ENCODE measurements at regions not wholly inside any gene's neighbourhood (a gene's known extent, or its start where the extent isn't known, plus 50 kb on each side); places are given as distances from the start of the nearest gene placed in this dataset.
A peak's percentile ranks its signal among the peaks of the same experiment; 100 is the strongest.

DNA sequence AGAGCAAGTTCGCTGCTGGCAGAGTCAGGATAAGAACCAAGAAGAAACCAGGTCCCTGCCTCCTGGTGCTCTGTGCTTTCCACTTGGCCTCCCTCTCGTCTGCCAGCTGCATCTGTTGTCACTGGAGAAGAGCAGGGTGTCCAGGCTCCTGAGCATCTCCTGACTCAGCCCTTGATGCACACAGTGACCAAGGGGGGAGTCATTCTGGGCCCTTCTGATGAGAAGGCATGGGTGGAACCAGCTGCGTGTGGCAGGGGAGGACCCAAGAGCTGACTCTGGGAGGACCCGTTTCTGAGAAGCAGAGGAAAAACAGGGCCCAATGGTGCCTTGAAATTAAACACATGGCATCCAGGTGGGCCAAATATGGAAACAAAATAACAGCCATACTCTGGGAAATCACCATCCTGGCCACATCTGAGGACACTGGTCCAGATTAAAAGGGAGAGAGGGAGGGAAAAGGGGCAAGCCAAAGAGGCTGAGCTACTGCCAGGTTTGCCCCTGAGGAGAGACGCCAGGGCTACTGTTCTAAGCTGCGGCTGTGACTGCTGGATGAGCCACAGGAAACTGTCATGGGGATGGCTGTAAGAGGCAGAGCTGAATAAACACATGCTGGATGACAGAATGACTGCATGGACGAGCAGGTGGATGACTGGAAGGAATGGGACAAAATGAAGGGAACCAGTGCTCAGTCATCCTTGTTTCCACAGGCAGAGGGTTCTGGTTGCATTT lies 58.1 kb upstream of the CA12 start:
- Histone ChIP-seq H3K27ac (no peak overlapping the region), H3K36me3 (no peaks in the 10 kb centered on the region), H3K4me3 (replicated peaks in 1 of 3) (no peak overlapping the region), H3K9me3 (no peaks in the 10 kb centered on the region), H3K4me1 (peaks cover 18 to 19% of the 10 kb centered on the region in 2 donors), H3K27me3 (no peaks in the 10 kb centered on the region)
- DNase-seq, result peak in 1 of 2 donors; percentile 22
- WGBS, 2 donors, result 56 to 76% methylated on average over 7 of the region's 7 CpGs
- intact Hi-C loops (cut with DNase I), result no loop called here
- TF ChIP-seq, protein P1, sequence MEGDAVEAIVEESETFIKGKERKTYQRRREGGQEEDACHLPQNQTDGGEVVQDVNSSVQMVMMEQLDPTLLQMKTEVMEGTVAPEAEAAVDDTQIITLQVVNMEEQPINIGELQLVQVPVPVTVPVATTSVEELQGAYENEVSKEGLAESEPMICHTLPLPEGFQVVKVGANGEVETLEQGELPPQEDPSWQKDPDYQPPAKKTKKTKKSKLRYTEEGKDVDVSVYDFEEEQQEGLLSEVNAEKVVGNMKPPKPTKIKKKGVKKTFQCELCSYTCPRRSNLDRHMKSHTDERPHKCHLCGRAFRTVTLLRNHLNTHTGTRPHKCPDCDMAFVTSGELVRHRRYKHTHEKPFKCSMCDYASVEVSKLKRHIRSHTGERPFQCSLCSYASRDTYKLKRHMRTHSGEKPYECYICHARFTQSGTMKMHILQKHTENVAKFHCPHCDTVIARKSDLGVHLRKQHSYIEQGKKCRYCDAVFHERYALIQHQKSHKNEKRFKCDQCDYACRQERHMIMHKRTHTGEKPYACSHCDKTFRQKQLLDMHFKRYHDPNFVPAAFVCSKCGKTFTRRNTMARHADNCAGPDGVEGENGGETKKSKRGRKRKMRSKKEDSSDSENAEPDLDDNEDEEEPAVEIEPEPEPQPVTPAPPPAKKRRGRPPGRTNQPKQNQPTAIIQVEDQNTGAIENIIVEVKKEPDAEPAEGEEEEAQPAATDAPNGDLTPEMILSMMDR (IDR thresholded peaks at IDR 0.05), result no peak
- no peak for TF ChIP-seq POLR2A (IDR thresholded peaks at IDR 0.05)

DNA sequence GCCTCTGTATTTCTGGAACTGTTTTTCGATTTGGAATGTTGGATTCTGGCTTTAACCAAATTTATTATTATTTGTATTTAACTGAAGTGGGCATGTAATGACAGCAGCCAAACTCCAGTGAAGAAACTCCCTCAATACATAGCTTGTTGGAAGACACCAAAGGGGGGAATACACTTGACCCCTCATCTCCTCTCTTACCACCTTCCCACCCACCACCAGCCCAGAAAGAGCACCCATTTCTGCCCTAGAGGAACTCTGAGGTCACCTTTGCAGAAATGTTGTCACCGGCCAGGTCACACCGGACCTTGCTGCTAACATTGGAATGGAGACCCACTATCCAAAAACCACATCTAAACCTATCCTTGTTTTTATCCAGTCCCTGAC lies 58.6 kb upstream of the CA12 start:
- TF ChIP-seq POLR2A (IDR thresholded peaks at IDR 0.05), result no peak
- TF ChIP-seq, protein P1 (IDR thresholded peaks at IDR 0.05), result no peak
- no peak overlapping the region for H3K4me3 ChIP-seq (replicated peaks in 1 of 3)
- H3K27ac ChIP-seq, result no peak overlapping the region
- no peaks in the 10 kb centered on the region for H3K27me3 ChIP-seq
- DNase-seq, result no peak
- peaks cover 18 to 19% of the 10 kb centered on the region in 2 donors for H3K4me1 ChIP-seq
- WGBS, 2 donors, result 73 to 80% methylated on average over 3 of the region's 3 CpGs
- H3K36me3 ChIP-seq, result no peaks in the 10 kb centered on the region
- intact Hi-C loops (cut with DNase I), result no loop called here
- no peaks in the 10 kb centered on the region for H3K9me3 ChIP-seq

DNA sequence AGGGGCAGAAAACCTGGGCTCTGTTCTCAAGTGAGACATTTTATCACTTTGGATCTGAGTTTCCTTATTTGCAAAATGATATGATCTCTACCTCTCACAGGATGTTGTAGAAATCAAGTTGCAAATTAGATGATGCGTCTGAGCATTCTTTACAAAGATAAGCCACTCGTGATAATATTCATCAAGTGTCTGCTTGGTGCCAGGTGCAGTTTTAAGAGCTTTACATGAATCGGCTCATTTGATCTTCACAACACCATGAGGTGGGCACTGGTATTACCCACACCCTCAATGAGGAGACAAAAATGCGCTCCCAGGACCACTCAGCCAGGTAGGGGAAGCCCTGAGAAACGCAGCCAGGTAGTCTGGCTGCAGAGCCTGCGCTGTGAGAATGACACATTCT lies 59.1 kb upstream of the CA12 start:
- DNase-seq, result no peak
- Histone ChIP-seq H3K27me3 (no peaks in the 10 kb centered on the region), H3K4me3 (replicated peaks in 1 of 3) (no peak overlapping the region), H3K27ac (no peak overlapping the region), H3K4me1 (peaks cover 18 to 19% of the 10 kb centered on the region in 2 donors), H3K36me3 (no peaks in the 10 kb centered on the region), H3K9me3 (no peaks in the 10 kb centered on the region)
- 64% methylated on average over 6 of the region's 6 CpGs for WGBS, 2 donors
- intact Hi-C loops (cut with DNase I), result no loop called here
- TF ChIP-seq POLR2A (IDR thresholded peaks at IDR 0.05), result no peak

DNA sequence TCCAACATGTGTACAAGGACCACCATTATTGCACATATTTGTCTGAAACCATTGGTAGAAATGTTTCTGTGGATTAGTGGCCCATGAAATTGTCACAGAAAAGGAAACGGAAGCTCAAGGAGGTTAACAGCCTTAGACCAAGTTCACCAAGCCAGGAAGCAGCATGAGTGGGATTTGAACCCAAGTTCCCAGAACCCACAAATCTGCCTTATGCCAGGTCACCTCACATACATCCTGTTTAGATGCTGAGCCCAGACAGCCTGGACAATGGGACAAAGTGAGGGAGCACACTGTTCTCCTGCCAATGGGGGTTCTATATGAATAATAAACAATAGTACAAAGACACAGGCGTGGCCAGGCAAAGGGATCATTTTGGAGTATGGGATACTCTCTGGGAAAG lies 59.6 kb upstream of the CA12 start:
- H3K27me3 ChIP-seq, result no peaks in the 10 kb centered on the region
- intact Hi-C loops (cut with DNase I), result no loop called here
- no peak for DNase-seq
- 92 to 98% methylated on average over 2 of the region's 2 CpGs for WGBS, 2 donors
- no peaks in the 10 kb centered on the region for H3K9me3 ChIP-seq
- peaks cover 16 to 17% of the 10 kb centered on the region in 2 donors for H3K4me1 ChIP-seq
- no peak overlapping the region for H3K4me3 ChIP-seq (replicated peaks in 1 of 3)
- H3K27ac ChIP-seq, result no peak overlapping the region
- H3K36me3 ChIP-seq, result no peaks in the 10 kb centered on the region
- TF ChIP-seq, protein P1 (IDR thresholded peaks at IDR 0.05), result no peak
- no peak for TF ChIP-seq POLR2A (IDR thresholded peaks at IDR 0.05)

DNA sequence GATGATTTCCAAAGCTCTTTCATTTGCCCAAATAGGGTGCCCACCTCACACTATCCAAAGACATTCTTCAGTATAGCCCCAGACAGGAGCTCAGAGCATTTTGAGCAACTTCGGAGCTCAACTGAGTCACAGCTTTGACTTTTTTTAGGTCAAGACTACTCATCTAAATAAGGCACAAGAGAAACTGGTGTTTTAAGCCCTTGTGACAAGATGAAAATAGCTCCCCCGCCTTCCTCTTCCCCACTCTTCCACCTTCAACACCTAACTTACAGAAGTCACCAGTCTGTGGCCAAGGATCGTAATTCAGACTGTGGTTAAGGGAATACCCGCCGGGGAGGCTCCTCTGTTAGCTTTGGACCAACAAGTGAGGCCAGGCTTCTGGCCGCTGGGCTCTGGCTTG lies 60.4 kb upstream of the CA12 start:
- WGBS, 2 donors, result 85 to 90% methylated on average over 5 to 6 of the region's 6 CpGs
- Histone ChIP-seq H3K4me1 (peaks cover 8 to 9% of the 10 kb centered on the region in 2 donors), H3K27ac (no peak overlapping the region), H3K9me3 (no peaks in the 10 kb centered on the region), H3K27me3 (no peaks in the 10 kb centered on the region), H3K36me3 (no peaks in the 10 kb centered on the region), H3K4me3 (replicated peaks in 1 of 3) (no peak overlapping the region)
- no peak for DNase-seq
- intact Hi-C loops (cut with DNase I), result no loop called here
- no peak for TF ChIP-seq POLR2A (IDR thresholded peaks at IDR 0.05)
- TF ChIP-seq, protein P1 (IDR thresholded peaks at IDR 0.05), result no peak
